GM10248 (cell line): ENCODE measurements at regions not wholly inside any gene's neighbourhood (a gene's known extent, or its start where the extent isn't known, plus 50 kb on each side); places are given as distances from the start of the nearest gene placed in this dataset.

ENCODE experiments used
- CTCF ChIA-PET: fragments of 300-600 bp; sonication (Branson Sonifier 250); formaldehyde crosslinking; extraction: SDS; loops from one replicate; lab custom pipeline; 2021; ENCODE audit warnings: antibody characterized with exemption; lab: Yijun Ruan, JAX
- POLR2A ChIA-PET: fragments of 350-650 bp; sonication (Branson Sonifier 250); formaldehyde crosslinking; extraction: SDS; loops from one replicate; lab custom pipeline; 2020; ENCODE audit warnings: antibody characterized with exemption; lab: Yijun Ruan, JAX
- DNase-seq: peaks from one replicate; pipeline ENCODE4 v3.0.0; 2012; ENCODE audit errors: extremely low spot score
- CTCF ChIP-seq: IDR thresholded peaks from 2 replicates; pipeline ENCODE4 v1.5.1; 2012; ENCODE audit warnings: mild to moderate bottlenecking, low read depth; ENCODE audit errors: extremely low read depth, missing control alignments, control extremely low read depth

DNA sequence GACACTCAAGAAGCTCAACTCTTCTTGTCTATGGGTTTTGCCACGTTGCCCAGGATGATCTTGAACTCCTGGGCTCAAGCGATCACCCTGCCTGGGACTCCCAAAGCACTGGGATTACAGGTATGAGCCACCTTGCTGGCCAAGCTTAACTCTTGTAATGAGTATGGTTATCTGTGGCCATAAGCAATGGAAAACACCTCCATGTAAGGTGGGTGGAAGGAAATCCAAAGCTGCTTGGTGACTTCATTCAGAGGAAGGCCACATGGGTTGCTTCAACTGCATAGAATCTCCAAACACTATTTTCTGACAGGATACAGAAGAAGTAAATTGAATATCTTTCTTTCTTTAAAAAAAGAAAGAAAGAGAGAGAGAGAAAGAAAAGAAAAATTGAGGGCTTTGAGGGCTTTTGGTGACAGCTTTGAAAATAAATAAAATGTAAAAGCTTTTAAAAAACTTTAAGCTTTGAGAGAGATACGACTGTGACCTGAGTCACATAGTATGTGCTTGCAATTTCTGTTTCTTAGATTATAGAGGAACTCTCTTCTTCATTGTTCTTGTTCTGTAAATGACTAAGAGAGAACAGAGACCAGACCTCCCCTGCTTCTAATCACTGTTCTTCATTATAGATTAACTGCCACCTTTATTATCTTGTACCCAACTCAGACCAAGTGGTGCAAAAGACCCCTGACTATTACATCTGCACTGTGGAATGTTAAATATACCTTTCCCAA lies 123.1 kb upstream of the NDUFV2 start:
- no peak for TF ChIP-seq CTCF
- DNase-seq, result no peak
- ChIA-PET CTCF (interaction anchor here (0.9 to 2.3 kb wide), 9 partner anchors 8 to 284 kb away, joined by 3 to 16 read pairs (median 4); no protein-coding TSS in a partner anchor), POLR2A (no interaction called here)

- no peak for DNase-seq
- ChIA-PET CTCF (interaction anchor here (2.3 kb wide), 1 partner anchor 7 kb away, joined by 16 read pairs; no protein-coding TSS in a partner anchor), POLR2A (no interaction called here)
- TF ChIP-seq CTCF, result no peak
Measured at GRCh38 chr18:8980496-8980895, 122.0 kb upstream of the NDUFV2 start.

DNA sequence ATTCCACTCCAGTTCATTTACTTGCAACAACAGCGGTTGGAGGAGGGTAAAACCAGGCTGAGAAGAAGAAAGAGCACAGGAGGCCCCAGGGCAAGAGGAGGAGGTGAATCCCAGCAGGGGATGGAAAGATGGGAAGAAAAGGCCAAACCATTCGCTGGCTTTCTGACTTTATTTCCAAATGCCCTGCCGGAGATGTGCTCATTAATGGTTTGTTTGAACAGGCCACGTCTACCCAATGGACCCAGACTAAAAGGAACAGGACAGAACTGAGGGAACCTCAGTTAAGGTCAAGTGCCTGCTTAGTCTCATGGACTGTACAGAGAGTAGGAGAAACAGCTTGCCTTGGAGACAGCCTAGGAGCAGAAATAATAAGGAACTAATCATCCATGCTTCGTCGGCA lies 121.6 kb upstream of the NDUFV2 start:
- DNase-seq, result no peak
- no peak for TF ChIP-seq CTCF
- POLR2A ChIA-PET, result no interaction called here
- CTCF ChIA-PET, result interaction anchor here (1.6 kb wide), 1 partner anchor 341 kb away, joined by 5 read pairs; no protein-coding TSS in a partner anchor

DNA sequence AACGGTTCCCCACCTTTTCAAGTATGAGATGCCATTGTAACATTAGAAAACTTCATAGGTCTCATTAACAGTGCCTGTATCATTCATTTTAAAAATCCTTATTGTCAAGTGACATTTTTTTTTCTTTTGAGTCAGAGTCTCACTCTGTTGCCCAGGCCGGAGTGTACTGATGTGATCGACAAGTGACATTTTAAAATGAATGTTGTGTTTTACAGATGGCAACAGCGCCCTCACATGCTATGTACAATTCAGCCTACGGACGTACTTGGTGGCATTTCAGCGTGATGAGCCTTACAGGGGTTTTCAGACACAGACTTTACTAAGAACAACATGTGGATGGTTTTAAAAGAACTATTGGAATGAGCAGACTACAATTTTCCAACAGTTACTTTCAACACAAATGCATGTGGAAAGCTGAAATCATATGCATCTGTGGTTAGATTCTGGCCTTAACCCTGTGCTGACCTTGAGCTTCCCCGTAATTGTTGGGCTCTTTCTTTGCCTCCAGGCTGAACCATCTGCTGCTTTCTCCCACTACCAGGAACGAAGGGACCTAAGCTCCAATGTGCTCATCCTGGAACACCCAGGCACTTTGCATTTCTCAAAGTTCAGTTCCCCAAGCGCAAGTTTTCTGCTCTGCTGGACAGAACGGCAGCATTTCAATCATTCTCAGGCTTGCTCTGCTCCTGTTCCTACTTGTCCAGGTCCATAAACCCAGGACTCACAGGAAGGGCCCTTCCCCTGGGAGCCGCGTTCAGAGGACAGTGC lies 119.9 kb upstream of the NDUFV2 start:
- POLR2A ChIA-PET, result no interaction called here
- TF ChIP-seq CTCF, result peak; percentile 34
- no peak for DNase-seq
- CTCF ChIA-PET, result interaction anchor here (1.0 to 4.1 kb wide), 11 partner anchors 11 to 504 kb away, joined by 3 to 22 read pairs (median 5); no protein-coding TSS in a partner anchor

DNA sequence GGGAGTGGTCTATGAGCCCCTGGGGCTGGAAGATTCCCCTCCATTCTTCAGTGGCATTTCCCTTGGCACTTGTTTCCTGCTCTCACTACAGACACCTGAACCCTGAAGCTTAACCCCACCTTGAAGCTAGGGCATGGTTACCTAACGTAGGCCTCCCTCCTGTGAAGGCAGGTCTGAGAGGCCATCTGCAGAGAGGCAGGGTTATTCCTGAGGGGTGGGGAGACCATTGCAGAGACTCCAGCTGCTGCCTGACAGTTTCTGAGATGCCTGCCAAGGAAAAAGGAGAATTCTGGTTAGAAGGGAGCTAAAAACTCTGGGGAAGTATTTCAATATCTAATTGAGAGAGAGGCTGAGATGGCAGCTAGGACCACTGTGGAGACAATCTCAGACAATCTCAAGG lies 119.3 kb upstream of the NDUFV2 start:
- no peak for DNase-seq
- ChIA-PET POLR2A (no interaction called here), CTCF (interaction anchor here (1.0 to 4.1 kb wide), 9 partner anchors 10 to 505 kb away, joined by 3 to 22 read pairs (median 4); no protein-coding TSS in a partner anchor)
- no peak for TF ChIP-seq CTCF

DNA sequence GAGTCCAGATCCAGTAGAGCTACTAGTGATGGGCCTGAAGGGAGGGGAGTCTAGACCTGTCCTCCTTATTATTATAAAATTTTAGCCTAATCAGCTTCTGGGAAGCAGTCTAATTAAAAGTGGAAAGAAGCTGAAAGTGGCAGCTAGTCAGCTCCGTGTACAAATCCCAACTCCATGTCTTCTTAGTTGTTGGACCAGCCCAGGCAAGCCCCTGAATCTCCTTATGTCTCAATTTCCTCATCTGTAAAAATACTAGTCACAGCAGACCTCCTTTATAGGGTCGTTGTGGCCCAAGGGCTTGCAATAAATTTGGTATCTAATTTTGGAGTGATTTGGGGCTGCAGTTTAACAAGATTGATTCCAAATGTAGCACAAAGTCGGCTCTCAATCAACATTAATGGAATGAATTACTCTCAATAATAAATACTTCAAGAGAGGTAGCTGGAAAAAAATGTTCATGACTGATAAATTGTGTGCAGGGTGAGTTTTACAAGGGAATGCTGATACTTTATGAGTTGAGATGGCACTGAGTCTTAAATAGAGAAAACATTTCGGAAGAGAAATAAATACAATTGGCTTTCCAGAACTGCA lies 118.3 kb upstream of the NDUFV2 start:
- CTCF ChIA-PET, result interaction anchor here (1.2 to 4.1 kb wide), 6 partner anchors 9 to 506 kb away, joined by 3 to 22 read pairs (median 9); no protein-coding TSS in a partner anchor
- POLR2A ChIA-PET, result no interaction called here
- no peak for TF ChIP-seq CTCF
- no peak for DNase-seq
